Hematopoietic multipotent progenitor cell treated with erythropoietin and hydrocortisone succinate and interleukin-3 and kit ligand, for 17 days (in vitro differentiated cells): ENCODE measurements at regions not wholly inside any gene's neighbourhood (a gene's known extent, or its start where the extent isn't known, plus 50 kb on each side); places are given as distances from the start of the nearest gene placed in this dataset.
"Not testable (repeated sequence)": the region's sequence is repeated elsewhere in the genome, so short reads cannot be mapped to it uniquely, and the experiment has no call there.

Source experiments
- DNase-seq: peaks from one replicate; pipeline ENCODE4 v3.0.0-alpha.2; 2015; ENCODE audit warnings: low spot score

GRCh38 chr2:129377078-129377469, 602.4 kb upstream of the RAB6C start:
- no peak for DNase-seq

GRCh38 chr2:129378186-129378585, 601.3 kb upstream of the RAB6C start:
- no peak for DNase-seq

- DNase-seq = no peak
Observed at GRCh38 chr2:129379411-129379810, 600.1 kb upstream of the RAB6C start.

- DNase-seq = no peak
Observed at GRCh38 chr2:129381789-129382188, 597.7 kb upstream of the RAB6C start.

- no peak for DNase-seq
Observed at GRCh38 chr2:129388870-129389269, 590.6 kb upstream of the RAB6C start.

- DNase-seq = no peak
Observed at GRCh38 chr2:129393816-129394215, 585.6 kb upstream of the RAB6C start.

GRCh38 chr2:129396980-129397599, 582.4 kb upstream of the RAB6C start:
- no peak for DNase-seq

- no peak for DNase-seq
Observed at GRCh38 chr2:129400826-129401225, 578.6 kb upstream of the RAB6C start.

GRCh38 chr2:129402076-129402475, 577.4 kb upstream of the RAB6C start:
- no peak for DNase-seq

GRCh38 chr2:129404000-129404685, 575.3 kb upstream of the RAB6C start:
- no peak for DNase-seq

GRCh38 chr2:129408570-129408969, 570.9 kb upstream of the RAB6C start:
- DNase-seq = no peak

- DNase-seq = not testable (repeated sequence)
Observed at GRCh38 chr2:129417041-129417440, 562.4 kb upstream of the RAB6C start.

- no peak for DNase-seq
Observed at GRCh38 chr2:129422028-129422427, 557.4 kb upstream of the RAB6C start.

GRCh38 chr2:129428086-129428660, 551.3 kb upstream of the RAB6C start:
- no peak for DNase-seq

GRCh38 chr2:129430911-129431310, 548.6 kb upstream of the RAB6C start:
- DNase-seq = no peak

GRCh38 chr2:129431881-129432280, 547.6 kb upstream of the RAB6C start:
- no peak for DNase-seq

- no peak for DNase-seq
Observed at GRCh38 chr2:129436809-129437208, 542.7 kb upstream of the RAB6C start.

GRCh38 chr2:129437725-129438124, 541.7 kb upstream of the RAB6C start:
- DNase-seq = no peak

GRCh38 chr2:129438501-129439057, 540.9 kb upstream of the RAB6C start:
- no peak for DNase-seq

- no peak for DNase-seq
Observed at GRCh38 chr2:129439406-129440302, 539.8 kb upstream of the RAB6C start.

- DNase-seq = no peak
Observed at GRCh38 chr2:129441610-129442009, 537.9 kb upstream of the RAB6C start.

- no peak for DNase-seq
Observed at GRCh38 chr2:129443235-129443864, 536.1 kb upstream of the RAB6C start.
